HepG2 (cell line): ENCODE measurements at regions not wholly inside any gene's neighbourhood (a gene's known extent, or its start where the extent isn't known, plus 50 kb on each side); places are given as distances from the start of the nearest gene placed in this dataset.

ENCODE experiments used
- HNRNPL ChIP-seq: fragments of 200-400 bp; formaldehyde crosslinking; IDR thresholded peaks from 2 replicates; pipeline ENCODE4 v1.6.1; 2017; ENCODE audit warnings: mild to moderate bottlenecking, low read depth, low read length
- NPAS2 ChIP-seq: sonication (generic); formaldehyde crosslinking; IDR thresholded peaks from 2 replicates; pipeline ENCODE4 v1.8.0; 2022; ENCODE audit warnings: mild to moderate bottlenecking, missing genetic modification reagents, borderline replicate concordance
- TF ChIP-seq, protein P1 (sequence below): sonication (generic); formaldehyde crosslinking; IDR thresholded peaks from 2 replicates; pipeline ENCODE4 v1.4.0; 2020; ENCODE audit warnings: missing genetic modification reagents
- TF ChIP-seq, protein P2 (sequence below): sonication (generic); formaldehyde crosslinking; IDR thresholded peaks from 2 replicates; pipeline ENCODE4 v1.4.0; 2020; ENCODE audit warnings: mild to moderate bottlenecking, low read depth, missing genetic modification reagents
- TF ChIP-seq, protein P3 (sequence below): sonication (generic); formaldehyde crosslinking; IDR thresholded peaks from 2 replicates; pipeline ENCODE4 v1.9.0; 2022; ENCODE audit warnings: missing genetic modification reagents, mild to moderate bottlenecking, borderline replicate concordance
- TF ChIP-seq, protein P4 (sequence below): sonication (generic); formaldehyde crosslinking; IDR thresholded peaks from 2 replicates; pipeline ENCODE4 v1.4.0; 2020; ENCODE audit warnings: missing genetic modification reagents, mild to moderate bottlenecking, borderline replicate concordance
- TF ChIP-seq, protein P5 (sequence below): sonication (generic); formaldehyde crosslinking; IDR thresholded peaks from 2 replicates; pipeline ENCODE4 v1.4.0; 2020; ENCODE audit warnings: missing genetic modification reagents, borderline replicate concordance
- TF ChIP-seq, protein P6 (sequence below): fragments of 450-650 bp; IDR thresholded peaks from 2 replicates; pipeline ENCODE4 v1.6.1; 2016
- TF ChIP-seq, protein P7 (sequence below): sonication (generic); formaldehyde crosslinking; conservative IDR thresholded peaks from 2 replicates; pipeline ENCODE4 v1.4.0; 2020; ENCODE audit warnings: missing genetic modification reagents

DNA sequence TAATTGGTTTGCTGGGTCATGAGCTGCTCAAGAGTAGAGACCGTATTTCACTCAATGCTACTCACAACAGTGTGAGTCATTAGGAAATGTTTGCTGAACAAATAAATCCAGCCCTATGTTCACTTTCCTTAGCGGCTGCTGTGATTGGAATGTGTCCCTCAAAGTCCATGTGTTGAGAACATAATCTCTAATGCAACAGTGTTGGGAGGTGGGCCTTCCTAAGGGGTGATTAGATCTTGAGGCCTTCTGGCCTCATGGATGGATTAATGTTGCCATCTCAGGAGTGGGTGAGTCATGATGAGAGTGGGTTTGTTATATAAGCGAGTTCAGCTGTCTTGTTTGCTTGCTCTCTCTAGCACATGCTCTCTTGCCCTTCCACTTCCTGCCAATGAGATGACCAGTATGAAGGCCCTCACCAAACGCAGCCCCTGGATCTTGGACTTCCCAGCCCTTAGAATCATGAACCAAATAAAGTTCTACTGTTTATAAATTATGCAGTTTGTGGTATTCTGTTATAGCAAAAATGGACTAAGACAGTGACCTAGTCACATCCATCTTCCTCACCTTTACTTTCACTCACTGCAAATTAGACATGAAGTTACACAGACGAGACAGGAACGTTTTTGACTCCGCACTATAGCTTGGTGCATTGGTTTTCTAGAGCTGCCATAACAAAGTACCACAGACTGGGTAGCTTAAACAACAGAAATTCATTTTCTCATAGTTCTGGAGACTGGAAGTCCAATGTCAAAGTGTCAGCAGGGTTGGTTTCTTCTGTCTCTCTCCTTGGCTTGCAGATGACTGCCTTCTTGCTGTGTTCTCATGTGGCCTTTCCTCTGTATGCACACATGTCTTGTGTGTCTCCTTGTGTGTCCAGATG lies 50.9 kb upstream of the FAM169A start (continued):
- TF ChIP-seq, protein P1, sequence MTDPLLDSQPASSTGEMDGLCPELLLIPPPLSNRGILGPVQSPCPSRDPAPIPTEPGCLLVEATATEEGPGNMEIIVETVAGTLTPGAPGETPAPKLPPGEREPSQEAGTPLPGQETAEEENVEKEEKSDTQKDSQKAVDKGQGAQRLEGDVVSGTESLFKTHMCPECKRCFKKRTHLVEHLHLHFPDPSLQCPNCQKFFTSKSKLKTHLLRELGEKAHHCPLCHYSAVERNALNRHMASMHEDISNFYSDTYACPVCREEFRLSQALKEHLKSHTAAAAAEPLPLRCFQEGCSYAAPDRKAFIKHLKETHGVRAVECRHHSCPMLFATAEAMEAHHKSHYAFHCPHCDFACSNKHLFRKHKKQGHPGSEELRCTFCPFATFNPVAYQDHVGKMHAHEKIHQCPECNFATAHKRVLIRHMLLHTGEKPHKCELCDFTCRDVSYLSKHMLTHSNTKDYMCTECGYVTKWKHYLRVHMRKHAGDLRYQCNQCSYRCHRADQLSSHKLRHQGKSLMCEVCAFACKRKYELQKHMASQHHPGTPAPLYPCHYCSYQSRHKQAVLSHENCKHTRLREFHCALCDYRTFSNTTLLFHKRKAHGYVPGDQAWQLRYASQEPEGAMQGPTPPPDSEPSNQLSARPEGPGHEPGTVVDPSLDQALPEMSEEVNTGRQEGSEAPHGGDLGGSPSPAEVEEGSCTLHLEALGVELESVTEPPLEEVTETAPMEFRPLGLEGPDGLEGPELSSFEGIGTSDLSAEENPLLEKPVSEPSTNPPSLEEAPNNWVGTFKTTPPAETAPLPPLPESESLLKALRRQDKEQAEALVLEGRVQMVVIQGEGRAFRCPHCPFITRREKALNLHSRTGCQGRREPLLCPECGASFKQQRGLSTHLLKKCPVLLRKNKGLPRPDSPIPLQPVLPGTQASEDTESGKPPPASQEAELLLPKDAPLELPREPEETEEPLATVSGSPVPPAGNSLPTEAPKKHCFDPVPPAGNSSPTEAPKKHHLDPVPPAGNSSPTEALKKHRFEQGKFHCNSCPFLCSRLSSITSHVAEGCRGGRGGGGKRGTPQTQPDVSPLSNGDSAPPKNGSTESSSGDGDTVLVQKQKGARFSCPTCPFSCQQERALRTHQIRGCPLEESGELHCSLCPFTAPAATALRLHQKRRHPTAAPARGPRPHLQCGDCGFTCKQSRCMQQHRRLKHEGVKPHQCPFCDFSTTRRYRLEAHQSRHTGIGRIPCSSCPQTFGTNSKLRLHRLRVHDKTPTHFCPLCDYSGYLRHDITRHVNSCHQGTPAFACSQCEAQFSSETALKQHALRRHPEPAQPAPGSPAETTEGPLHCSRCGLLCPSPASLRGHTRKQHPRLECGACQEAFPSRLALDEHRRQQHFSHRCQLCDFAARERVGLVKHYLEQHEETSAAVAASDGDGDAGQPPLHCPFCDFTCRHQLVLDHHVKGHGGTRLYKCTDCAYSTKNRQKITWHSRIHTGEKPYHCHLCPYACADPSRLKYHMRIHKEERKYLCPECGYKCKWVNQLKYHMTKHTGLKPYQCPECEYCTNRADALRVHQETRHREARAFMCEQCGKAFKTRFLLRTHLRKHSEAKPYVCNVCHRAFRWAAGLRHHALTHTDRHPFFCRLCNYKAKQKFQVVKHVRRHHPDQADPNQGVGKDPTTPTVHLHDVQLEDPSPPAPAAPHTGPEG, result 0 out of 2 replicates have a peak, but pooled peaks have one; percentile 44
- TF ChIP-seq HNRNPL (no peak), NPAS2 (no peak)
- TF ChIP-seq, protein P2, sequence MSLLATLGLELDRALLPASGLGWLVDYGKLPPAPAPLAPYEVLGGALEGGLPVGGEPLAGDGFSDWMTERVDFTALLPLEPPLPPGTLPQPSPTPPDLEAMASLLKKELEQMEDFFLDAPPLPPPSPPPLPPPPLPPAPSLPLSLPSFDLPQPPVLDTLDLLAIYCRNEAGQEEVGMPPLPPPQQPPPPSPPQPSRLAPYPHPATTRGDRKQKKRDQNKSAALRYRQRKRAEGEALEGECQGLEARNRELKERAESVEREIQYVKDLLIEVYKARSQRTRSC (CRISPR knock-in tag), result no peak
- TF ChIP-seq, protein P3, sequence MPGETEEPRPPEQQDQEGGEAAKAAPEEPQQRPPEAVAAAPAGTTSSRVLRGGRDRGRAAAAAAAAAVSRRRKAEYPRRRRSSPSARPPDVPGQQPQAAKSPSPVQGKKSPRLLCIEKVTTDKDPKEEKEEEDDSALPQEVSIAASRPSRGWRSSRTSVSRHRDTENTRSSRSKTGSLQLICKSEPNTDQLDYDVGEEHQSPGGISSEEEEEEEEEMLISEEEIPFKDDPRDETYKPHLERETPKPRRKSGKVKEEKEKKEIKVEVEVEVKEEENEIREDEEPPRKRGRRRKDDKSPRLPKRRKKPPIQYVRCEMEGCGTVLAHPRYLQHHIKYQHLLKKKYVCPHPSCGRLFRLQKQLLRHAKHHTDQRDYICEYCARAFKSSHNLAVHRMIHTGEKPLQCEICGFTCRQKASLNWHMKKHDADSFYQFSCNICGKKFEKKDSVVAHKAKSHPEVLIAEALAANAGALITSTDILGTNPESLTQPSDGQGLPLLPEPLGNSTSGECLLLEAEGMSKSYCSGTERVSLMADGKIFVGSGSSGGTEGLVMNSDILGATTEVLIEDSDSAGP, result peak; percentile 20; the same call in 1 of the 2 replicates
- TF ChIP-seq, protein P4, sequence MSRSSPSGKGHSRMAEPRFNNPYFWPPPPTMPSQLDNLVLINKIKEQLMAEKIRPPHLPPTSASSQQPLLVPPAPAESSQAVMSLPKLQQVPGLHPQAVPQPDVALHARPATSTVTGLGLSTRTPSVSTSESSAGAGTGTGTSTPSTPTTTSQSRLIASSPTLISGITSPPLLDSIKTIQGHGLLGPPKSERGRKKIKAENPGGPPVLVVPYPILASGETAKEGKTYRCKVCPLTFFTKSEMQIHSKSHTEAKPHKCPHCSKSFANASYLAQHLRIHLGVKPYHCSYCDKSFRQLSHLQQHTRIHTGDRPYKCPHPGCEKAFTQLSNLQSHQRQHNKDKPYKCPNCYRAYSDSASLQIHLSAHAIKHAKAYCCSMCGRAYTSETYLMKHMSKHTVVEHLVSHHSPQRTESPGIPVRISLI (CRISPR knock-in tag), result peak; percentile 30; the same call in 1 of the 2 replicates
- TF ChIP-seq, protein P5, sequence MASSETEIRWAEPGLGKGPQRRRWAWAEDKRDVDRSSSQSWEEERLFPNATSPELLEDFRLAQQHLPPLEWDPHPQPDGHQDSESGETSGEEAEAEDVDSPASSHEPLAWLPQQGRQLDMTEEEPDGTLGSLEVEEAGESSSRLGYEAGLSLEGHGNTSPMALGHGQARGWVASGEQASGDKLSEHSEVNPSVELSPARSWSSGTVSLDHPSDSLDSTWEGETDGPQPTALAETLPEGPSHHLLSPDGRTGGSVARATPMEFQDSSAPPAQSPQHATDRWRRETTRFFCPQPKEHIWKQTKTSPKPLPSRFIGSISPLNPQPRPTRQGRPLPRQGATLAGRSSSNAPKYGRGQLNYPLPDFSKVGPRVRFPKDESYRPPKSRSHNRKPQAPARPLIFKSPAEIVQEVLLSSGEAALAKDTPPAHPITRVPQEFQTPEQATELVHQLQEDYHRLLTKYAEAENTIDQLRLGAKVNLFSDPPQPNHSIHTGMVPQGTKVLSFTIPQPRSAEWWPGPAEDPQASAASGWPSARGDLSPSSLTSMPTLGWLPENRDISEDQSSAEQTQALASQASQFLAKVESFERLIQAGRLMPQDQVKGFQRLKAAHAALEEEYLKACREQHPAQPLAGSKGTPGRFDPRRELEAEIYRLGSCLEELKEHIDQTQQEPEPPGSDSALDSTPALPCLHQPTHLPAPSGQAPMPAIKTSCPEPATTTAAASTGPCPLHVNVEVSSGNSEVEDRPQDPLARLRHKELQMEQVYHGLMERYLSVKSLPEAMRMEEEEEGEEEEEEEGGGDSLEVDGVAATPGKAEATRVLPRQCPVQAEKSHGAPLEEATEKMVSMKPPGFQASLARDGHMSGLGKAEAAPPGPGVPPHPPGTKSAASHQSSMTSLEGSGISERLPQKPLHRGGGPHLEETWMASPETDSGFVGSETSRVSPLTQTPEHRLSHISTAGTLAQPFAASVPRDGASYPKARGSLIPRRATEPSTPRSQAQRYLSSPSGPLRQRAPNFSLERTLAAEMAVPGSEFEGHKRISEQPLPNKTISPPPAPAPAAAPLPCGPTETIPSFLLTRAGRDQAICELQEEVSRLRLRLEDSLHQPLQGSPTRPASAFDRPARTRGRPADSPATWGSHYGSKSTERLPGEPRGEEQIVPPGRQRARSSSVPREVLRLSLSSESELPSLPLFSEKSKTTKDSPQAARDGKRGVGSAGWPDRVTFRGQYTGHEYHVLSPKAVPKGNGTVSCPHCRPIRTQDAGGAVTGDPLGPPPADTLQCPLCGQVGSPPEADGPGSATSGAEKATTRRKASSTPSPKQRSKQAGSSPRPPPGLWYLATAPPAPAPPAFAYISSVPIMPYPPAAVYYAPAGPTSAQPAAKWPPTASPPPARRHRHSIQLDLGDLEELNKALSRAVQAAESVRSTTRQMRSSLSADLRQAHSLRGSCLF, result no peak; the same call in 1 of the 2 replicates
- TF ChIP-seq, protein P6, sequence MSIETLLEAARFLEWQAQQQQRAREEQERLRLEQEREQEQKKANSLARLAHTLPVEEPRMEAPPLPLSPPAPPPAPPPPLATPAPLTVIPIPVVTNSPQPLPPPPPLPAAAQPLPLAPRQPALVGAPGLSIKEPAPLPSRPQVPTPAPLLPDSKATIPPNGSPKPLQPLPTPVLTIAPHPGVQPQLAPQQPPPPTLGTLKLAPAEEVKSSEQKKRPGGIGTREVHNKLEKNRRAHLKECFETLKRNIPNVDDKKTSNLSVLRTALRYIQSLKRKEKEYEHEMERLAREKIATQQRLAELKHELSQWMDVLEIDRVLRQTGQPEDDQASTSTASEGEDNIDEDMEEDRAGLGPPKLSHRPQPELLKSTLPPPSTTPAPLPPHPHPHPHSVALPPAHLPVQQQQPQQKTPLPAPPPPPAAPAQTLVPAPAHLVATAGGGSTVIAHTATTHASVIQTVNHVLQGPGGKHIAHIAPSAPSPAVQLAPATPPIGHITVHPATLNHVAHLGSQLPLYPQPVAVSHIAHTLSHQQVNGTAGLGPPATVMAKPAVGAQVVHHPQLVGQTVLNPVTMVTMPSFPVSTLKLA, result peak; percentile 62
- TF ChIP-seq, protein P7, sequence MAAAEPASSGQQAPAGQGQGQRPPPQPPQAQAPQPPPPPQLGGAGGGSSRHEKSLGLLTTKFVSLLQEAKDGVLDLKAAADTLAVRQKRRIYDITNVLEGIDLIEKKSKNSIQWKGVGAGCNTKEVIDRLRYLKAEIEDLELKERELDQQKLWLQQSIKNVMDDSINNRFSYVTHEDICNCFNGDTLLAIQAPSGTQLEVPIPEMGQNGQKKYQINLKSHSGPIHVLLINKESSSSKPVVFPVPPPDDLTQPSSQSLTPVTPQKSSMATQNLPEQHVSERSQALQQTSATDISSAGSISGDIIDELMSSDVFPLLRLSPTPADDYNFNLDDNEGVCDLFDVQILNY (CRISPR knock-in tag), result no peak
